Thyroid gland (tissue), 4 donors: ENCODE measurements at regions not wholly inside any gene's neighbourhood (a gene's known extent, or its start where the extent isn't known, plus 50 kb on each side); places are given as distances from the start of the nearest gene placed in this dataset.

ENCODE experiments used
- DNase-seq, 2 donors: peaks; one replicate each; pipeline ENCODE4 v3.0.0-alpha.2; 2019
- H3K27ac ChIP-seq, 3 donors: fragments of 200-600 bp; sonication (generic); 1 replicate in 2 of 3; 2 replicates in 1 of 3; pipeline ENCODE4 v1.5.1; 2016 to 2019; ENCODE audit warnings: mild to moderate bottlenecking in 1 of 3, moderate library complexity in 1 of 3
- H3K27me3 ChIP-seq: fragments of 200-600 bp; sonication (generic); one replicate; pipeline ENCODE4 v1.5.1; 2019
- H3K36me3 ChIP-seq, 2 donors: fragments of 200-600 bp; sonication (generic); one replicate each; pipeline ENCODE4 v1.5.1; 2016 to 2019
- H3K4me1 ChIP-seq, 2 donors: fragments of 200-600 bp; sonication (generic); one replicate each; pipeline ENCODE4 v1.5.1; 2017 to 2019
- H3K4me3 ChIP-seq, 3 donors: fragments of 200-600 bp; sonication (generic); replicated peaks in 1 of 3; 1 replicate in 2 of 3; 2 replicates in 1 of 3; pipeline ENCODE4 v1.5.1; 2016; ENCODE audit warnings: mild to moderate bottlenecking in 1 of 3
- H3K9me3 ChIP-seq: fragments of 200-600 bp; sonication (generic); one replicate; pipeline ENCODE4 v1.5.1; 2017
- CTCF ChIP-seq, 6 experiments: fragments of 200-600 bp in 3 of 6; fragments of 450-650 bp in 3 of 6; sonication (generic) in 3 of 6; IDR thresholded peaks; one replicate each; pipeline ENCODE4 v1.5.1; 2016 to 2019; ENCODE audit warnings: antibody characterized with exemption in 6 of 6, mild to moderate bottlenecking in 2 of 6, inconsistent platforms in 1 of 6, moderate library complexity in 1 of 6
- POLR2A ChIP-seq, 2 donors: fragments of 450-650 bp; IDR thresholded peaks; one replicate each; pipeline ENCODE4 v1.6.1; 2017; ENCODE audit warnings: antibody characterized with exemption in 2 of 2, mild to moderate bottlenecking in 2 of 2, moderate library complexity in 1 of 2
- WGBS, 2 donors: methylation state at CpG; one replicate each; pipeline ENCODE4 v1.1.5; 2017; 5-methylcytosine and 5-hydroxymethylcytosine counted together
- intact Hi-C: fragments of 100-400 bp; cut with DNase I; formaldehyde crosslinking; loops from one replicate; pipeline ENCODE4 v1.15.1; 2023

- no peak for DNase-seq
- TF ChIP-seq CTCF (IDR thresholded peaks at IDR 0.05): no peak
- no peak for TF ChIP-seq POLR2A (IDR thresholded peaks at IDR 0.05)
- Histone ChIP-seq H3K27me3 (no peaks in the 10 kb centered on the region), H3K9me3 (no peaks in the 10 kb centered on the region), H3K36me3 (no peaks in the 10 kb centered on the region), H3K4me1 (no peaks in the 10 kb centered on the region), H3K4me3 (no peak overlapping the region), H3K27ac (no peak overlapping the region)
- intact Hi-C loops: no loop called here
- WGBS, 2 donors: 93 to 95% methylated on average over 6 of the region's 6 CpGs
Measured at GRCh38 chr10:33027088-33027487, 69.1 kb upstream of the ITGB1 start.

- intact Hi-C loops: no loop called here
- Histone ChIP-seq H3K4me1 (no peaks in the 10 kb centered on the region), H3K9me3 (no peaks in the 10 kb centered on the region), H3K36me3 (no peaks in the 10 kb centered on the region), H3K27ac (no peak overlapping the region), H3K4me3 (no peak overlapping the region), H3K27me3 (no peaks in the 10 kb centered on the region)
- DNase-seq: no peak
- no peak for TF ChIP-seq POLR2A (IDR thresholded peaks at IDR 0.05)
- no peak for TF ChIP-seq CTCF (IDR thresholded peaks at IDR 0.05)
- 76 to 77% methylated on average over 3 of the region's 3 CpGs for WGBS, 2 donors
Measured at GRCh38 chr10:33026422-33026821, 68.4 kb upstream of the ITGB1 start.

- TF ChIP-seq POLR2A (IDR thresholded peaks at IDR 0.05) (no peak), CTCF (IDR thresholded peaks at IDR 0.05) (no peak)
- H3K27me3 ChIP-seq: no peaks in the 10 kb centered on the region
- no peak overlapping the region for H3K27ac ChIP-seq
- 86 to 88% methylated on average over 4 of the region's 4 CpGs for WGBS, 2 donors
- no peak overlapping the region for H3K4me3 ChIP-seq
- intact Hi-C loops: no loop called here
- no peak for DNase-seq
- no peaks in the 10 kb centered on the region for H3K9me3 ChIP-seq
- no peaks in the 10 kb centered on the region for H3K36me3 ChIP-seq
- no peaks in the 10 kb centered on the region for H3K4me1 ChIP-seq
Measured at GRCh38 chr10:33025910-33026309, 67.9 kb upstream of the ITGB1 start.

GRCh38 chr10:33025039-33025438, 67.0 kb upstream of the ITGB1 start:
- no peak for DNase-seq
- intact Hi-C loops: no loop called here
- Histone ChIP-seq H3K4me3 (no peak overlapping the region), H3K9me3 (no peaks in the 10 kb centered on the region), H3K27ac (no peak overlapping the region), H3K4me1 (no peaks in the 10 kb centered on the region), H3K27me3 (no peaks in the 10 kb centered on the region), H3K36me3 (no peaks in the 10 kb centered on the region)
- 82 to 83% methylated on average over 6 of the region's 6 CpGs for WGBS, 2 donors
- TF ChIP-seq POLR2A (IDR thresholded peaks at IDR 0.05) (no peak), CTCF (IDR thresholded peaks at IDR 0.05) (no peak)

GRCh38 chr10:33022691-33023090, 64.7 kb upstream of the ITGB1 start:
- no peak overlapping the region for H3K27ac ChIP-seq
- H3K4me3 ChIP-seq: no peak overlapping the region
- no peaks in the 10 kb centered on the region for H3K9me3 ChIP-seq
- H3K36me3 ChIP-seq: no peaks in the 10 kb centered on the region
- no peak for TF ChIP-seq POLR2A (IDR thresholded peaks at IDR 0.05)
- TF ChIP-seq CTCF (IDR thresholded peaks at IDR 0.05): no peak
- intact Hi-C loops: no loop called here
- no peaks in the 10 kb centered on the region for H3K4me1 ChIP-seq
- no peak for DNase-seq
- no peaks in the 10 kb centered on the region for H3K27me3 ChIP-seq
- 89 to 91% methylated on average over 3 of the region's 3 CpGs for WGBS, 2 donors
